Activated CD4-positive, alpha-beta T cell treated with anti-CD3 and anti-CD28 coated beads, Interleukin-2, amount 10 ng/mL, durations not matched to agents 24 days and 14 days (primary cell): ENCODE measurements at regions not wholly inside any gene's neighbourhood (a gene's known extent, or its start where the extent isn't known, plus 50 kb on each side); places are given as distances from the start of the nearest gene placed in this dataset.
"Not testable (repeated sequence)": the region's sequence is repeated elsewhere in the genome, so short reads cannot be mapped to it uniquely, and the experiment has no call there.

ENCODE experiments used
- DNase-seq: peaks from one replicate; pipeline ENCODE4 v3.0.0; 2022
- H3K27ac Mint-ChIP-seq: one replicate; pipeline ENCODE4 v1.8.0; 2022; ENCODE audit warnings: mild to moderate bottlenecking, mixed read lengths
- H3K27me3 Mint-ChIP-seq: one replicate; pipeline ENCODE4 v1.8.0; 2022; ENCODE audit warnings: mixed read lengths
- H3K36me3 Mint-ChIP-seq: one replicate; pipeline ENCODE4 v1.8.0; 2022; ENCODE audit warnings: low read depth, mild to moderate bottlenecking, mixed read lengths
- H3K4me1 Mint-ChIP-seq: one replicate; pipeline ENCODE4 v1.8.0; 2021; ENCODE audit warnings: mixed read lengths
- H3K4me3 Mint-ChIP-seq: one replicate; pipeline ENCODE4 v1.8.0; 2022; ENCODE audit warnings: mild to moderate bottlenecking, moderate library complexity, mixed read lengths
- H3K9me3 Mint-ChIP-seq: one replicate; pipeline ENCODE4 v1.8.0; 2021; ENCODE audit warnings: mixed read lengths
- intact Hi-C: fragments of 100-400 bp; cut with micrococcal nuclease; formaldehyde crosslinking; loops from one replicate; pipeline ENCODE4 v1.15.1; 2023

GRCh38 chr13:75995966-75996365 is 359.8 kb downstream of the LMO7 start:
- intact Hi-C loops = no loop called here
- Mint-ChIP-seq H3K4me3 (no peak overlapping the region), H3K4me1 (no peaks in the 10 kb centered on the region), H3K36me3 (no peaks in the 10 kb centered on the region), H3K27me3 (no peaks in the 10 kb centered on the region), H3K9me3 (no peaks in the 10 kb centered on the region), H3K27ac (no peak overlapping the region)
- DNase-seq = no peak

DNA sequence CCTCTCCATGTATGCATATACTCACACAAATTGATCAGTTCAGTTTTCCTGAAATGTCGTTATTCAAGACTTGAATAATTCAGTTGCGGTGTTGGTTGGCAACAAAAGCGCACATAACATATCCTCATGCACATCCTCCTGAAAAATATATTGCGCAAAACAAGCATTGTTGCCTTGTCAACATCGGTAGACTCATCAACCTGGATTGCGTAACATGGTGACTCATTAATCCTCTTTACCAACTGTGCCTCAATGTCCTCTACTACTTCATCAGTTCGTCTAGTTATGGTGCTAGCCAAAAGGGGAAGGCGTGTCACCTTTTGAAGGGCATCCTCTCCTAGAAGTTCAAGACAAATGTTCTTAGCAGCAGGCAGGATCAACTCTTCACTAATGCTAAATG is 357.7 kb downstream of the LMO7 start:
- H3K4me1 Mint-ChIP-seq = no peaks in the 10 kb centered on the region
- H3K9me3 Mint-ChIP-seq = no peaks in the 10 kb centered on the region
- no peak overlapping the region for H3K4me3 Mint-ChIP-seq
- intact Hi-C loops = no loop called here
- DNase-seq = no peak
- H3K36me3 Mint-ChIP-seq = no peaks in the 10 kb centered on the region
- H3K27me3 Mint-ChIP-seq = no peaks in the 10 kb centered on the region
- H3K27ac Mint-ChIP-seq = no peak overlapping the region

DNA sequence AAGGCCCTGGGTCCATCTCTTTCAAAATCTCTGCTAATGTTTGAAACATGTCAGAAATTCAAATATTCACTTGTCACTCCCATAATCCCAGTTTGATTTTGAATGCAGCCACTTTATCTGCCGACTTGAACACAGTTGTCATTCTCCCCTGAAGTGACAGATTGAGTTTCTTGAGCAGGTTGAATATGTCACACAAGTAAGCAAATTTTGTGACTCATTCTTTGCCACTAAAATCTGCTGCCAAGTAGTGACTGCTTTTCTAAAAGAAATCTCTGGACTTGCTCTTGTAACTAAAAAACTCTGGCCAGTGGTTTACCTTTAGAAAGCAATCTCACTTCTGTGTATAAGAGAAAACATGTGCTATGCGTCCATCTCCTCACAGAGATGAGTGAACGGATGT is 357.1 kb downstream of the LMO7 start:
- Mint-ChIP-seq H3K9me3 (no peaks in the 10 kb centered on the region), H3K36me3 (no peaks in the 10 kb centered on the region), H3K27ac (no peak overlapping the region), H3K4me1 (no peaks in the 10 kb centered on the region), H3K27me3 (no peaks in the 10 kb centered on the region), H3K4me3 (no peak overlapping the region)
- intact Hi-C loops = no loop called here
- DNase-seq = no peak

DNA sequence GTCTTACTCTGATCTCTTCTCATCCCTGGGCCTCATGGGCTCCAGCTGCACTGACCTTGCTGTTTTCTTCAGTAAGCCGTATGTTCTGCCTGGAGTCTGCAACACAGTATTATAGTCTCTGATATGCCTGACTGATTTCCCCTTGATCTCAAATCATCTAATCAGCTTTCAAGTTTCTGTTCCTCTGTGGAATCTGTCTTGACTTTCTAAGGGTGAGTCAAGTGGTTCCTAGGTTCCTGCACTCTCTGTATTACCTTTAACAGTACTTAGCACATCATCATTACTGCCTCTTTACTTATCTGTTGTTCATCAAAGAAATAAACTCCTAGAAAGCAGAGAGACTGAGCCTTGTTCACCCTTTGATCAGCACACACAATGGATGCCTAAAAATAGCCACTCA is 350.7 kb downstream of the LMO7 start:
- Mint-ChIP-seq H3K36me3 (no peaks in the 10 kb centered on the region), H3K27me3 (no peaks in the 10 kb centered on the region), H3K4me1 (no peaks in the 10 kb centered on the region), H3K9me3 (no peaks in the 10 kb centered on the region), H3K4me3 (no peak overlapping the region), H3K27ac (no peak overlapping the region)
- DNase-seq = no peak
- intact Hi-C loops = no loop called here

DNA sequence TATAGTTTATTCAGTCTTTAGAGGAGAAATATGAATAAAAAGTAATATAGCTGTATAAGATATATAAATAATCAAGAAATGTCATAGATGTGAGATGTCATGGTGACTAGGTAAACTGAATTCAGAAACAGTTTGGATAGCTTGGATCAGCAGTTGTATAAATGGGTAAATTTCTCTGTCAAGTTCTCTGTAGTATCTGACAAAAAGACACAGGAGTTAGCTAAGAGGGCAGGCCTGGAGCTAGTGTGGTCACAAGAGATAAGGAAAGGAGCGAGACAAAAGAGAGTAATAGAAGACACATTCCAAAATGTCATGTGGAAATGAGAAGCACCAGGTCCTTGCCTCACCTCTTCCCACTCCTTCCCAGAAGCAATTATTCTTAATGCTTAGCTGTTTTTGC is 349.0 kb downstream of the LMO7 start:
- Mint-ChIP-seq H3K27ac (no peak overlapping the region), H3K9me3 (no peaks in the 10 kb centered on the region), H3K27me3 (no peaks in the 10 kb centered on the region), H3K36me3 (no peaks in the 10 kb centered on the region), H3K4me3 (no peak overlapping the region), H3K4me1 (no peaks in the 10 kb centered on the region)
- DNase-seq = no peak
- intact Hi-C loops = no loop called here

DNA sequence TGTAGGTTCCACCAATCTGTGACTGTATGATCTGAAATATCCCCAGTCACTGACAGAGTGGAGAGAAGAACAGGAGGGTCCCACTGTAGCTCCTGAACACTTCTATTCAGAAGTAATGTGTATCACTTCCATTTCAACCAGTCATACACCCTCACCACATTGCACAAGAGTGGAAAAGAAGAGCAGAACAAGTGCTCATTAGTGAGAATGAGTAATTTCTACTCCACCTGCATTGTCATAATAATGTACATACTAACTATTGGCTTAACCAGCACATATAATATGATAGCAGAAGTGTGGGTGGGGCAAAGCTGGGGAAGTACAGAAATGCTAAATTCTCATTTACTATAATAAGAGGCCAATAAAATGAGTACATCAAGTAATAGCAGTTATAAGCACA is 342.7 kb downstream of the LMO7 start:
- no peaks in the 10 kb centered on the region for H3K4me1 Mint-ChIP-seq
- no peaks in the 10 kb centered on the region for H3K9me3 Mint-ChIP-seq
- no peaks in the 10 kb centered on the region for H3K27me3 Mint-ChIP-seq
- intact Hi-C loops = no loop called here
- H3K36me3 Mint-ChIP-seq = no peaks in the 10 kb centered on the region
- no peak overlapping the region for H3K27ac Mint-ChIP-seq
- H3K4me3 Mint-ChIP-seq = no peak overlapping the region
- DNase-seq = no peak

GRCh38 chr13:75968103-75968838 is 332.1 kb downstream of the LMO7 start:
- Mint-ChIP-seq H3K4me1 (no peaks in the 10 kb centered on the region), H3K27ac (no peak overlapping the region), H3K9me3 (no peaks in the 10 kb centered on the region), H3K27me3 (no peaks in the 10 kb centered on the region), H3K36me3 (no peaks in the 10 kb centered on the region), H3K4me3 (no peak overlapping the region)
- no peak for DNase-seq
- intact Hi-C loops = no loop called here

GRCh38 chr13:75963302-75963701 is 327.2 kb downstream of the LMO7 start:
- Mint-ChIP-seq H3K9me3 (no peaks in the 10 kb centered on the region), H3K27ac (no peak overlapping the region), H3K36me3 (no peaks in the 10 kb centered on the region), H3K27me3 (peaks cover 2% of the 10 kb centered on the region), H3K4me1 (no peaks in the 10 kb centered on the region), H3K4me3 (no peak overlapping the region)
- DNase-seq = no peak
- intact Hi-C loops = no loop called here

DNA sequence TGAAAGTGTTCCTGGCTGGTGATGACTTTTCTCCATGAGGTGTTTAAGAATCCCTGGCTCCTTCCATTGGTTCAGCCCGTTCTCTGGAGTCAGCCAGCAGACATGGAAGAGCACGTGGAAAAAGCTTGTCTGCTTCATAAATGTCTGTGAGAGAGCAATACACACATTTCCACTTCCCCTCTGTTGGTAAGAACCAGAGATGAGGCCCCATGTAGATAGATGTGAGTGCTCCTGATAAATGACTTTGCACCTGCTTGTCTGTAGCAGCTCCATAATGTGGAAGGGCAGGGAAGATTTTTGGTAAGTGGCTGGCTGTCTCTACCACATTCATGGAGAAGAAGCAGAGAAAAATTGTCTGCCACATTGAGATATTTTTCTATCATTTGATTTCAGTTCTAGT is 325.8 kb downstream of the LMO7 start:
- Mint-ChIP-seq H3K4me1 (no peaks in the 10 kb centered on the region), H3K27ac (no peak overlapping the region), H3K36me3 (no peaks in the 10 kb centered on the region), H3K27me3 (peaks cover 2% of the 10 kb centered on the region), H3K9me3 (no peaks in the 10 kb centered on the region), H3K4me3 (no peak overlapping the region)
- DNase-seq = no peak
- intact Hi-C loops = no loop called here

- intact Hi-C loops = no loop called here
- Mint-ChIP-seq H3K4me3 (no peak overlapping the region), H3K9me3 (no peaks in the 10 kb centered on the region), H3K27me3 (peaks cover 2% of the 10 kb centered on the region), H3K36me3 (no peaks in the 10 kb centered on the region), H3K27ac (no peak overlapping the region), H3K4me1 (no peaks in the 10 kb centered on the region)
- no peak for DNase-seq
Measured at GRCh38 chr13:75960538-75960994, 324.4 kb downstream of the LMO7 start.

- H3K36me3 Mint-ChIP-seq = no peaks in the 10 kb centered on the region
- H3K9me3 Mint-ChIP-seq = no peaks in the 10 kb centered on the region
- no peak overlapping the region for H3K27ac Mint-ChIP-seq
- H3K27me3 Mint-ChIP-seq = peaks cover 2% of the 10 kb centered on the region
- DNase-seq = no peak
- intact Hi-C loops = no loop called here
- H3K4me3 Mint-ChIP-seq = no peak overlapping the region
- H3K4me1 Mint-ChIP-seq = no peaks in the 10 kb centered on the region
Measured at GRCh38 chr13:75959861-75960481, 323.8 kb downstream of the LMO7 start.

DNA sequence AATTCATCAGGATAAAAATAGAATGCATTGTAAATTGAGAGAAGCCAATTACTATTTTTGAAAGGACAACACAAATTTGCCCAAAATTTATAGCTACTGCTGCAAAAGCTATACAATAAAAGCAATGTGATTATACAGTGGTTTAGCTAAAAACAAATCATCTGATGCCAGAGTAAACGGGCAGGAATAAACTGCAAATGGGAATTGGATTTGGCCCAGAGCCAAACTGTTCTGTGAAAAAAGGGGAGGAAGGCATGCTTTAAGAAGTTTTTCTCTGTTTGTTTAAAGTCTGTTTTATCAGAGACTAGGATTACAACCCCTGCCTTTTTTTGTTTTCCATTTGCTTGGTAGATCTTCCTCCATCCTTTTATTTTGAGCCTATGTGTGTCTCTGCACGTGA is 317.5 kb downstream of the LMO7 start:
- H3K36me3 Mint-ChIP-seq, H3K4me3 Mint-ChIP-seq, H3K27me3 Mint-ChIP-seq, H3K9me3 Mint-ChIP-seq, H3K4me1 Mint-ChIP-seq, DNase-seq, H3K27ac Mint-ChIP-seq, intact Hi-C loops: not testable (repeated sequence)

GRCh38 chr13:75947448-75947847 is 311.3 kb downstream of the LMO7 start:
- Mint-ChIP-seq H3K27me3 (no peaks in the 10 kb centered on the region), H3K27ac (no peak overlapping the region), H3K4me1 (no peaks in the 10 kb centered on the region), H3K36me3 (no peaks in the 10 kb centered on the region), H3K9me3 (no peaks in the 10 kb centered on the region), H3K4me3 (no peak overlapping the region)
- intact Hi-C loops = no loop called here
- DNase-seq = no peak

DNA sequence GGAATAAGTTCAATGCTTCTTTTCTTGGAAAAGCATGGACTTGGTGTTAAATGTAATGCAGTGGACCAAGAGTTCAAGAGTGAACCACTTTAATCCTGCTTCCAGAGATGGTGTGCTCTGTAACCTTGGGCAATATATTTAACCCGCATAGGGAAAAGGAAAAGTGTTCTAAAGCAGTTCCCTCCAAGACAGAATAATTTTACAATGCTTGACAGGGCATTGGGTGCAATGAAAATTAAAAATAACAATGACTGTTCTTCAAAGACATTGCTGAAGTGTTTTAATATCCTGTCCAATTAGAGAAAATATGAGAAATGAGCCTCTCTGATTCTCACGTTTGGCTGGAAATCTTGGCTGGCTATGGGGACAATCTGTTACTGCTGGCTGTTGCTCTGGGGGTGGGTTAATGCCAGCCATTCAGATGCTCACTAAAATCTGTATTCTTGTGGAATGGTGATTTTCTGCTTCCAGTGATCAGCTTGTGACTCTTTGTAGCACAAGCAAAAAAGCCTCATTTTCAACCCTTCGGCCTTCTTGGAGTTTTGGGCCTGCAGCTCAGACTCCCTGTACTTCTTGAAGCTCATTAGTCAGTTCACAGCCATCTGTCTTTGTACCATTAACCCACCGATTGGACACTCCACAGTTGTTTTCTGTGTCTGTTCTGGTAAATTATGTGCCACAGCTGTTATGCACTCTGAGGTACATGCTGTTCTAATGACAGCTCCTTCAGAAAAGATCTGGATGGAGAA is 310.6 kb downstream of the LMO7 start:
- H3K27ac Mint-ChIP-seq = no peak overlapping the region
- intact Hi-C loops = no loop called here
- H3K4me3 Mint-ChIP-seq = no peak overlapping the region
- H3K9me3 Mint-ChIP-seq = no peaks in the 10 kb centered on the region
- H3K4me1 Mint-ChIP-seq = no peaks in the 10 kb centered on the region
- no peak for DNase-seq
- H3K36me3 Mint-ChIP-seq = no peaks in the 10 kb centered on the region
- H3K27me3 Mint-ChIP-seq = no peaks in the 10 kb centered on the region
